LNCAP (cell line): ENCODE measurements at regions not wholly inside any gene's neighbourhood (a gene's known extent, or its start where the extent isn't known, plus 50 kb on each side); places are given as distances from the start of the nearest gene placed in this dataset.

Source experiments
- CTCF ChIP-seq: fragments of 450-650 bp; IDR thresholded peaks from 2 replicates; pipeline ENCODE4 v1.5.1; 2017; ENCODE audit warnings: mild to moderate bottlenecking

GRCh38 chr4:123603165-123603564 is 206.6 kb downstream of the SPRY1 start:
- TF ChIP-seq CTCF = no peak

- no peak for TF ChIP-seq CTCF
These were observed 209.7 kb downstream of the SPRY1 start for GRCh38 chr4:123606336-123606735.

- TF ChIP-seq CTCF = no peak
These were observed 210.4 kb downstream of the SPRY1 start for GRCh38 chr4:123606946-123607542.

GRCh38 chr4:123609829-123610228 is 213.2 kb downstream of the SPRY1 start:
- no peak for TF ChIP-seq CTCF

- TF ChIP-seq CTCF = no peak
These were observed 217.2 kb downstream of the SPRY1 start for GRCh38 chr4:123613586-123614344.

GRCh38 chr4:123615901-123616300 is 219.3 kb downstream of the SPRY1 start:
- TF ChIP-seq CTCF = no peak

GRCh38 chr4:123616951-123617461 is 220.4 kb downstream of the SPRY1 start:
- TF ChIP-seq CTCF = no peak
